ENCODE measurements at regions not wholly inside any gene's neighbourhood (a gene's known extent, or its start where the extent isn't known, plus 50 kb on each side); places are given as distances from the start of the nearest gene placed in this dataset.

GRCh38 chr3:190790185-190790584 is 72.3 kb downstream of the GMNC start:
- DNase-seq (ENCODE audit: low read depth in 2 of 2): no peak

- no peak for DNase-seq (ENCODE audit: low read depth in 2 of 2)
Observed at GRCh38 chr3:190786898-190787297, 75.6 kb downstream of the GMNC start.

DNA sequence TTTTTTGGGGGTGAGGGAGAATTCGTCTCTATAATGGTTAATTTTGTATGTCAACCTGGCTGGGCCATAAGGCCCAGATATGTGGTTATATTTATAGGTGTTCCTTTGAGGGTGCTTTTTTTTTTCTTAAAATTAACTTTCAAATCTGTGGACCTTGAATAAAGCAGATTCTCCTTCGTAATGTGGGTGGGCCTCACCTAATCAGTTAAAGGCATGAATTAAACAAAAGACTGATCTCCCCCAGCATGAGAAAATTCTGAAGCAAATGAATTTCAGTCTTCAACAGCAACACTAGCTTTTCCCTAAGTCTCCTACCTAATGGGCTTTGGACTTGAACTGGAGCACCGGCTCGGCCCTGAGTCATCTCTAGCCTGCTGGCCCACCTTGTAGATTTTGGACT is 77.4 kb downstream of the GMNC start:
- no peak for DNase-seq (ENCODE audit: low read depth in 2 of 2)

GRCh38 chr3:190780524-190780923 is 82.0 kb downstream of the GMNC start:
- DNase-seq (ENCODE audit: low read depth in 2 of 2): no peak

GRCh38 chr3:190774633-190775032 is 87.9 kb downstream of the GMNC start:
- no peak for DNase-seq (ENCODE audit: low read depth in 2 of 2)

DNA sequence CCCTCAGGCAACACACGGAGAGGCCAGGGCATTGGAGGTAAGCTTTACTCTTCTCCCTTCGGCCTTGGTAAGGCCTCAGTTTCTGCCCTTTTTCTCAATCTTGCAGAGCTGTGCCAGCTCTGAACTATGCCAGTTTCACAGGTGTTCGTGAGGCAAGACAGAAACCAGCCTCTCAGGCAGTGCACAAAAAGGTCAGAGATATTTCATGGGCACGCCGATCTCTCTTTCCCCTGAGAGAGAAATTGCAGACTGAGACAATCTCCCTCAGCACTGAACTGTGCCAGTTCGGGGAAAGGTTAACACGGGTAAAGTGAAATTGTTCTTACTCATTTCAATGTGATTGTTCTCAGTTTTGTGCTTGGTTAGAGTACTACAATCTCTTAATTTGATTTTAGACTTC is 88.5 kb downstream of the GMNC start:
- DNase-seq (ENCODE audit: low read depth in 2 of 2): no peak

DNA sequence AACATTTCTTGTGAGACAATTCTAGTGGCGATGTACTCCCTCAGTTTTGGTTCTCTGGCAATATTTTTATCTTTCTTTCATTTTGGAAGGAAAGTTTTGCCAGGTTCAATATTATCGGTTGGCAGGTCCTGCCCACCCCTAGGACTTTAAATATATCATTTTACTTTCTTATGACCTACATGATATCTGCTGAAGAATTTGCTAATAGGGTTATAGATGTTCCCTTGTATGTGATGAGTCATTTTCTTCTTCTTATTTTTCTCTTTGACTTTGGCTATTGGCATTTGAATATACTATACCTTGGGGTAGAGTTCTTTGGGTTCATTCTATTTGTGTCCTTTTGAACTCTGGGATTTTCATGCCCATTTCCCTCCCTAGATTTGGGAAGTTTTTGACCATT is 89.7 kb downstream of the GMNC start:
- no peak for DNase-seq (ENCODE audit: low read depth in 2 of 2)

DNA sequence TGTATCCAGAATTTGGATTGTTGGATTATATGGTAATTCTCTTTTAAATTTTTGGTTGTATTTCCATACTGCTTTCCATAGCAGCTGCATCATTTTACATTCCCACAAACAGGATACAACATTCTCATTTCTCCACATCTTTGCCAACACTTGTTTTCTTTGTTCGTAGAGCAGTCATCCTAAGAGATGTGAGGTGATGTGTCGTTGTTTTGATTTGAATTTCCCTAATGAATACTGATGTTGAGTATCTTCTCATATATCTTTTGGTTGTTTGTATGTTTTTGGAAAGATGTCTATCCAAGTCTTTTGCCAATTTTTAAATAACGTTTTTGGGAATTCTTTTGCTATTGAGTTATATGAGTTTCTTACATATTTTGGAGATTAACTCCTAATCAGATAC is 93.6 kb downstream of the GMNC start:
- DNase-seq (ENCODE audit: low read depth in 2 of 2): no peak

- DNase-seq (ENCODE audit: low read depth in 2 of 2): no peak
Observed at GRCh38 chr3:190767851-190768250, 94.6 kb downstream of the GMNC start.

DNA sequence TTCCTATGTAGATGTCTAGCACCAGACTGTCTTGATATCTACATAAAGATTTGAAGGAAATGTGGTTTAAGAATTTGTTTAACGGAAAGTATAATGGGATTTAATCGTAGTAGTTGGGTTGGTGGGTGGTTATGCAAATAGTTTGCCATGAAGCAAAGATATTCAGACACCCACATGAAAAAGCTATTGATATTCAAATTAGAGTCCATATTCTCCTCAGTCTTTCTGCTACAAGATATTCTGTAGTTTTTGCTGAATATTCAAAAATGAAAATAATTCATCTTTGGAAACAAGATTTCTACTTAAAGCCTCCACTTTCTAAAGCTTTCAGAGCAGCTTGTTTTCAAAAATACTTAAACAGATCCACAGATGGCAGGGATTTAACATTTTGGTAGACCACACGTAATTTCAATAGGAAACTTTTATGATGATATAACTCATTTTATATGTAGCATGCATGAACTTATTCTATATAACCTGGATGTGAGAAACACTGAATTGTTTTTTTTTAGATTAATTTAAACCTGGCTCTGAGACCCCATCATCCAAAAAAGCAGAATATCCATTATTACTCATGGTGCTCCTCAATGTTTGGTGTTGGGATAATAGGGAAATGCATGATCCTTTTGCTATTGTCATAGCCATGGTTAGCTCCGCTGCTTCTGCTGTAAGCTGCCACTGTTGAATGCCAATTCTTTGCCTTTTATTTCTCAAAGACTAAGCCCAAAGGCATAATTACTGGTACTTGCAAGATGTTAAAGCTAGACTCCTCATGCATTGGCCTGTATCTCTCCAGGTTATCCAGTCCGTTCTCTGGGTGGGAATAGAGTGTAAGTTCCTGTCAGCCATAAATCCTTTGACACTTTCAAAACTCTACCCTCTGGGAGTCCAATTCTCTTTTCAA is 98.0 kb downstream of the GMNC start:
- DNase-seq (ENCODE audit: low read depth in 2 of 2): no peak

DNA sequence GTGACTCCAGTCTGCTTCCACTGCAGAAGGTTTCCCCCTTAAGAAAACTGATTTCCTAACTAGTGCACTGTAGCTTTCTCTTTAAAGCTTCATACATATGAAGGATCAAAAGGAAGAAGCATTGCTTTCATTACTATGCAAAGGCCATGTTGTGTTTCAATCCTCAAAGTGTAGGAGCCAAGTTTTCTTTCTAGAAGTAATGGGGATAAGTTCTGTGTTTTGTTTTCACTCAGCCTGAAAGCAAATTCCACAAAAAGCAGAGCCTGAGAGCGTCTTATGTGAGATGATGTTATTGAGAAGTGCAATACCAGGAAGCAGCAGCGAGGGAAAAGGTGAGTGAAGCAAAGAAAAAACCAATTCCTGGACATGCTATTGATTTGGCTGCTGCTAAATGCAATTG is 99.7 kb downstream of the GMNC start:
- no peak for DNase-seq (ENCODE audit: low read depth in 2 of 2)

DNA sequence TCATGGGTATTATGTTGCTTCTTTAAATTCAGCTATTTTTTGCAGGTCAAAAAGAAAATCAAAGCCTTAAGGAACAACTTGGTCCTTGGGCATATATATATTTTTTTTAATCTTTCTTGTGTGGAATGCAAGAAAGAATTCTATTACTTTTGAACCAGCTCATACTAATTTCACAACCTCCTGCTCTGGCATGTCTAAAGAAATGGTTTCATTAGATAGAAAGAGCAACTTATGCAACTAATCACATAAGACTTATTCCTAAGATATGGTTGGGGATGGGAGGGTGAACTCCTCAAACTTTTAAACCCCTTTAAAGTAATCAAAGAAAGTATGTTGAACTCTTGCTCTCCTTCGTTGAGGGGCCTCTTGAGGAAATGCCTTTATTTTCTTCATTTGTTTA is 114.9 kb downstream of the GMNC start:
- DNase-seq (ENCODE audit: low read depth in 2 of 2): no peak

DNA sequence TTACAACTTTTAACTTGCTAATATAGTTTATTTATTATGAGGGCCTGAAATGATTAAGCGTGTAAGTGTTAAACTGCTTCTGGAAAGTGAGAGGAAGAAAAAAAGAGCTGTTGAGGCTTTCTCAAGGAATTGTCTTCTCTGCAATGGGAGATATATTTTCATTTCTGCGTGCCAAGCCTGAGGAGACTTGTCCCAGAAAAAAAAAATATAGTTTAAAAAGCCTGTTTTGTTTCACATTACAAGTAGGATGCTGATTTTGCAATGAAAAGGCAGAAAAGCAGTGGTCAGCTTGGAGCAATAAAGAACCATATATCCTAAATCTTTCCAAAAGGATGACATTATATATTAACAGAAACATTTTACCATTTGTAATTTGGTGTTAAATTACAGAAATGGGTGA is 115.5 kb downstream of the GMNC start:
- no peak for DNase-seq (ENCODE audit: low read depth in 2 of 2)

GRCh38 chr3:190746531-190746930 is 116.0 kb downstream of the GMNC start:
- no peak for DNase-seq (ENCODE audit: low read depth in 2 of 2)

DNA sequence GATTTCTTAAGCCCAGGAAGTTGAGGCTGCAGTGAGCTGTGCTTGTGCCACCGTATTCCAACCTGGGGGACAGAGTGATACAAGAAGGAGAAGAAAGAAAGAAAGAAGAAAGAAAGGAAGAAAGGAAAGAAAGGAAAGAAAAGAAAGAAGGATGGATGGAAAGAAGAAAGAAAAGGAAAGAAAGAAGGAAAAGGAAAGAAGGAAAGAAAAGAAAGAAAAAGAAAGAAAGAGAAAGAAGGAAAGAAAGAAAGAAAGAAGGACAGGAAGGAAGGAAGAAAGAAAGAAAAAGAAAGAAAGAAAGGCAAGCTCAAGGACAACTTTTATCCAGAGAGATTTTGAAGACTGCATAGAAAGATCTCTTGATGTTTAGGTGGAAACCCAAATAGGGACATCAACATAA is 120.7 kb downstream of the GMNC start:
- no peak for DNase-seq (ENCODE audit: low read depth in 2 of 2)

- DNase-seq (ENCODE audit: low read depth in 2 of 2): no peak
Observed at GRCh38 chr3:190739641-190740185, 122.8 kb downstream of the GMNC start.

- no peak for DNase-seq (ENCODE audit: low read depth in 2 of 2)
Observed at GRCh38 chr3:190738636-190739155, 123.8 kb downstream of the GMNC start.

GRCh38 chr3:190737446-190737845 is 125.0 kb downstream of the GMNC start:
- DNase-seq (ENCODE audit: low read depth in 2 of 2): no peak

- DNase-seq (ENCODE audit: low read depth in 2 of 2): no peak
Observed at GRCh38 chr3:190734490-190734889, 128.0 kb downstream of the GMNC start.

DNA sequence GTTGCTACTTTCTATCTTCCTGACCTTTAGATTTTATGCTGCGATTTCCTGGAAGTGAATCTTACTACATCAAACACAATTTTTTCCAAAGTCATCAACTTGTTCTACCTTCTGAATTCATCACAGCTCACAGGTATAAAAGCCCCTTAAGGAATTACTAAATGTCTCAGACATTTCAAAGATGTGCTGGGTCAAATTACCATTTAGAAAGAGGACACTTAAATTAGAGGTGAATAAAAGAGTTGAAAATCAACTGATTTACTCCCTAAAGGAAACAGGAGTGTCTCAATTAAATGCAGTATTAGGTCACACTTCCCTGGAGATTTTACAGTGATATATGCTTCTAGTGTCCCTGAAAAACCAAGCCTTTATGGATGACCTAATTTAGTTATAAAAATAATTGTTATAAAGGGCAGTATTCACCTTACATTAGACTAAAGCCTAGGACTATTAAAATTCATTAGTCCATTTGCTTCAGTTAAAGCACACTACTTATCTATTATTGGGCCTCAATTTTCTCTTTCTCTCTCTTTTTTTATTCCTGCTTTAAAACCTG is 128.8 kb downstream of the GMNC start:
- no peak for DNase-seq (ENCODE audit: low read depth in 2 of 2)

GRCh38 chr3:190731596-190731995 is 130.9 kb downstream of the GMNC start:
- DNase-seq (ENCODE audit: low read depth in 2 of 2): no peak

- no peak for DNase-seq (ENCODE audit: low read depth in 2 of 2)
Observed at GRCh38 chr3:190728574-190729246, 133.8 kb downstream of the GMNC start.
